Esophagus muscularis mucosa (tissue), 4 donors: ENCODE measurements at regions not wholly inside any gene's neighbourhood (a gene's known extent, or its start where the extent isn't known, plus 50 kb on each side); places are given as distances from the start of the nearest gene placed in this dataset.

ENCODE experiments used
- DNase-seq: peaks from one replicate; pipeline ENCODE4 v3.0.0-alpha.2; 2017; ENCODE audit errors: extremely low spot score
- H3K27ac ChIP-seq, 4 donors: fragments of 200-600 bp; sonication (generic); replicated peaks in 1 of 4; 1 replicate in 3 of 4; 2 replicates in 1 of 4; pipeline ENCODE4 v1.5.1; 2016 to 2019; ENCODE audit warnings: mild to moderate bottlenecking in 1 of 4
- H3K27me3 ChIP-seq, 4 donors: fragments of 200-600 bp; sonication (generic); one replicate each; pipeline versions ENCODE4 v1.5.1 to v1.6.0; 2016 to 2019
- H3K36me3 ChIP-seq, 4 donors: fragments of 200-600 bp; sonication (generic); one replicate each; pipeline ENCODE4 v1.5.1; 2016 to 2019
- H3K4me1 ChIP-seq, 4 donors: fragments of 200-600 bp; sonication (generic); one replicate each; pipeline ENCODE4 v1.5.1; 2016 to 2019
- H3K4me3 ChIP-seq, 4 donors: fragments of 200-600 bp; sonication (generic); 1 replicate in 2 of 4; 2 replicates in 2 of 4; pipeline ENCODE4 v1.5.1; 2016 to 2019; ENCODE audit warnings: mild to moderate bottlenecking in 4 of 4, moderate library complexity in 1 of 4
- H3K9me3 ChIP-seq, 4 donors: fragments of 200-600 bp; sonication (generic); 1 replicate in 3 of 4; 2 replicates in 1 of 4; pipeline ENCODE4 v1.5.1; 2016 to 2019
- CTCF ChIP-seq, 3 experiments: fragments of 200-600 bp in 2 of 3; fragments of 450-650 bp in 1 of 3; sonication (generic) in 2 of 3; IDR thresholded peaks; one replicate each; pipeline ENCODE4 v1.5.1; 2017 to 2019; ENCODE audit warnings: antibody characterized with exemption in 3 of 3, mild to moderate bottlenecking in 2 of 3, moderate library complexity in 1 of 3
- EP300 ChIP-seq: sonication (generic); formaldehyde crosslinking; IDR thresholded peaks from one replicate; pipeline ENCODE4 v1.6.1; 2017; ENCODE audit warnings: antibody characterized with exemption
- POLR2A ChIP-seq: fragments of 450-650 bp; IDR thresholded peaks from one replicate; pipeline ENCODE4 v1.6.1; 2017; ENCODE audit warnings: antibody characterized with exemption, moderate library complexity, mild to moderate bottlenecking, low read depth
- POLR2AphosphoS5 ChIP-seq, 2 donors: sonication (generic); formaldehyde crosslinking; IDR thresholded peaks; one replicate each; pipeline ENCODE4 v1.6.1; 2017; ENCODE audit warnings: antibody characterized with exemption in 2 of 2
- WGBS: methylation state at CpG from one replicate; pipeline ENCODE4 v1.1.5; 2018; 5-methylcytosine and 5-hydroxymethylcytosine counted together
- intact Hi-C: fragments of 100-400 bp; cut with DNase I; formaldehyde crosslinking; loops from one replicate; pipeline ENCODE4 v1.15.1; 2023

- no peak for TF ChIP-seq POLR2AphosphoS5 (IDR thresholded peaks at IDR 0.05)
- no peak for TF ChIP-seq CTCF (IDR thresholded peaks at IDR 0.05)
- no peak for TF ChIP-seq POLR2A
- no peak for TF ChIP-seq EP300
- no peaks in the 10 kb centered on the region for H3K36me3 ChIP-seq
- intact Hi-C loops, result no loop called here
- H3K27me3 ChIP-seq, result no peaks in the 10 kb centered on the region
- no peaks in the 10 kb centered on the region for H3K9me3 ChIP-seq
- no peak overlapping the region for H3K4me3 ChIP-seq
- 81% methylated on average over 3 of the region's 3 CpGs for WGBS
- no peak overlapping the region for H3K27ac ChIP-seq
- peak; percentile 57 for DNase-seq
- H3K4me1 ChIP-seq, result no peaks in the 10 kb centered on the region
Measured at GRCh38 chr13:21798181-21798580, 127.3 kb downstream of the FGF9 start.

DNA sequence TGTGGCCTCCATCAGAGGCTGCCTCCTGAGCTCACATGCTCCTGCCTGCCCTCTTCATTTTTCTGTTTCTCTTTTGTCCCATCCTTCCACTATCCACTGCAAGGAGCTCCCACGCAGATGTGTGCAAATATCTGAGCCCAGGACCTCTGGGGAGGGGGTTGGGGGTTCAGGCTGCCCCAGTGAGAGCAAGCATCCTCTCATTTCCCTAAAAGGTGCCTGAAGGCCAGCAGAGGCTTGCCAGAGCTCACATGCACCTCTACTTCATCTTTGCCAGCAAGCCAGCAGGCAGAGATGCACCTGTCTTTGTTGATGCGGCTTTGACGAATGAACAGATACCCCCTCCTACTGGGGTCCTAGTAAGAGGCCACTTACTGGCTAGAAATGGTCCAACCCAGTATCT, 128.8 kb downstream of the FGF9 start:
- intact Hi-C loops, result no loop called here

DNA sequence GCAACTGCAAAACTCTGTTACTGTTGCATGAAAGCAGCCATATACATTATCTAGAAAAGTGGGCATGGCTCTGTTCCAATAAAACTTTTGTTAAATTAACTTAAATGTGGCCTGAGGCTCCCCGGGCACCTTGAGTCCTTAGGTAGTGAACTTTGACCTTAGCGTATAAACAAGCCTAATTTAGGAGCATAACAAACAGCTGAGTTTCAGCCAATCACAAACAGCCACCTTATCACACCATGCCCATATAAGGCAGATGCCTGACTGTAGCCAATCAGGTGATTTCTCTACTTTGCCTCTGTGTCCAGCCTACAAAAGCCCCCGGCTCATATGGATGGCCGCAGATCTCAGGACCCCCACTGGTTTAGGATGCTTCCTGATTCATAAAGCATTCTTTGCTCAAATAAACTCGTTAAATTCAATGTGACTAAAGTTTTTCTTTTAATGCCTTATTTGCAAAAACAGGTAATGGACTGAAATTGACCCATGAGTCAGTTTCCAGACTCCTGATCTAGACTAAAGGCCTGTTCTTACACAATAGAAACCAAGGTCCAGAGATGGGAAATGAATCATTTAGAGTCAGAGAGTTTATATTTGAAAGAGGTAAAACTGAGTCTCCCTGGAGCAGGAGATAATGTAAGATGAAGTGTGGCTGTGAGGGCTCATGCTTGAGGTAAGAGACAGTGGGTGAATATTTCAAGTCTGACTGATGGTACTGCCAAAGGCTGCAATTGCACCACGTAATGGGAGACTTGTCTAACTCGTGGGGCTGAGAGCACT, 130.2 kb downstream of the FGF9 start:
- Histone ChIP-seq H3K4me1 (no peaks in the 10 kb centered on the region), H3K4me3 (no peak overlapping the region), H3K27ac (no peak overlapping the region), H3K27me3 (no peaks in the 10 kb centered on the region), H3K9me3 (no peaks in the 10 kb centered on the region), H3K36me3 (no peaks in the 10 kb centered on the region)
- no peak for TF ChIP-seq EP300
- no peak for TF ChIP-seq POLR2AphosphoS5 (IDR thresholded peaks at IDR 0.05)
- no peak for TF ChIP-seq CTCF (IDR thresholded peaks at IDR 0.05)
- TF ChIP-seq POLR2A, result no peak
- WGBS, result 83% methylated on average over 7 of the region's 7 CpGs
- intact Hi-C loops, result no loop called here
- DNase-seq, result peak; percentile 75

More for the DNA sequence above, 128.8 kb downstream of the FGF9 start:
- TF ChIP-seq POLR2A (no peak), POLR2AphosphoS5 (IDR thresholded peaks at IDR 0.05) (no peak), CTCF (IDR thresholded peaks at IDR 0.05) (no peak), EP300 (no peak)
- H3K4me3 ChIP-seq, result no peak overlapping the region
- no peaks in the 10 kb centered on the region for H3K9me3 ChIP-seq
- DNase-seq, result peak; percentile 85
- 94% methylated on average over 3 of the region's 3 CpGs for WGBS
- no peaks in the 10 kb centered on the region for H3K4me1 ChIP-seq
- no peak overlapping the region for H3K27ac ChIP-seq
- H3K27me3 ChIP-seq, result no peaks in the 10 kb centered on the region
- no peaks in the 10 kb centered on the region for H3K36me3 ChIP-seq

- Histone ChIP-seq H3K9me3 (no peaks in the 10 kb centered on the region), H3K4me1 (no peaks in the 10 kb centered on the region), H3K36me3 (no peaks in the 10 kb centered on the region), H3K27me3 (no peaks in the 10 kb centered on the region), H3K27ac (peak overlapping the region in 1 of 4 donors; percentile 1), H3K4me3 (no peak overlapping the region)
- WGBS, result 70% methylated on average over 3 of the region's 3 CpGs
- TF ChIP-seq CTCF (IDR thresholded peaks at IDR 0.05), result no peak
- TF ChIP-seq EP300, result no peak
- TF ChIP-seq POLR2AphosphoS5 (IDR thresholded peaks at IDR 0.05), result no peak
- TF ChIP-seq POLR2A, result no peak
- intact Hi-C loops, result no loop called here
- peak; percentile 12 for DNase-seq
Measured at GRCh38 chr13:21805733-21806132, 134.9 kb downstream of the FGF9 start.
